ENCODE measurements at regions not wholly inside any gene's neighbourhood (a gene's known extent, or its start where the extent isn't known, plus 50 kb on each side); places are given as distances from the start of the nearest gene placed in this dataset.

DNA sequence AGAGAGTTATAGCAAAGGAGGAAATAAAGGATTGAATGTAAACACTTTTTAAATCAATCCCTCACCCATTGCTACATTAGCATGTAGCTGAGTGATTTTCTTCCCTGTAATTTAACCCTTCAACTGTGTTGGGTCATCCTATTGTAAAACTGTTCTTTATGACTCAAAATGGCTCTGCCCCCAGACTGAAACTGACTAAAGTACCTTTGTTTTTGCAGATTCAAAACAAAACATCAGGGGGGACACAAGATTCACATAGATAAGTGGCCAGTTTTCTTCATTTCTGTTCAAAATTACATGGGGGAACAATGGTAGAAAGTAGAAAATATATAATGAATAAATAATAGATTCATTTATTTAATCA is 268.4 kb downstream of the IGSF11 start:
- TF ChIP-seq CTCF (IDR thresholded peaks at IDR 0.05) (no peak), POLR2A (IDR thresholded peaks at IDR 0.05) (no peak)
